CD14-positive monocyte (primary cell): ENCODE measurements at regions not wholly inside any gene's neighbourhood (a gene's known extent, or its start where the extent isn't known, plus 50 kb on each side); places are given as distances from the start of the nearest gene placed in this dataset.

ENCODE experiments used
- DNase-seq, 3 donors: peaks; one replicate each; pipeline ENCODE4 v3.0.0-alpha.2; 2011 to 2022
- H2AFZ ChIP-seq: 2 replicates; pipeline ENCODE4 v1.6.0; 2012; ENCODE audit warnings: mild to moderate bottlenecking, low read depth, low read length, inconsistent platforms; ENCODE audit not compliant: insufficient read depth, poor library complexity, severe bottlenecking
- H3K27ac ChIP-seq, 2 donors: 1 replicate in 1 of 2; 2 replicates in 1 of 2; pipeline ENCODE4 v1.5.1; 2012 to 2013; ENCODE audit warnings: low read length in 2 of 2, control low read depth in 1 of 2, inconsistent platforms in 1 of 2, low read depth in 1 of 2, mild to moderate bottlenecking in 1 of 2
- H3K27me3 ChIP-seq, 2 donors: one replicate each; pipeline versions ENCODE4 v1.6.0 to v1.6.1; 2011 to 2013; ENCODE audit warnings: low read length in 2 of 2; ENCODE audit not compliant: control insufficient read depth in 2 of 2, insufficient read depth in 2 of 2
- H3K36me3 ChIP-seq, 2 donors: replicated peaks in 1 of 2; 1 replicate in 1 of 2; 2 replicates in 1 of 2; pipeline versions ENCODE4 v1.5.1 to v1.6.1; 2012 to 2013; ENCODE audit warnings: low read length in 2 of 2, control low read depth in 1 of 2, inconsistent platforms in 1 of 2, mild to moderate bottlenecking in 1 of 2; ENCODE audit not compliant: insufficient read depth in 2 of 2, control insufficient read depth in 1 of 2
- H3K4me1 ChIP-seq, 2 donors: 1 replicate in 1 of 2; 2 replicates in 1 of 2; pipeline versions ENCODE4 v1.5.1 to v1.6.1; 2012 to 2013; ENCODE audit warnings: low read length in 2 of 2, control low read depth in 1 of 2, inconsistent platforms in 1 of 2, mild to moderate bottlenecking in 1 of 2, moderate library complexity in 1 of 2; ENCODE audit not compliant: insufficient read depth in 2 of 2, control insufficient read depth in 1 of 2
- H3K4me2 ChIP-seq: replicated peaks from 2 replicates; pipeline ENCODE3; 2012; ENCODE audit warnings: low read length, moderate library complexity, mild to moderate bottlenecking; ENCODE audit not compliant: poor library complexity, severe bottlenecking; ENCODE audit errors: extremely low read depth
- H3K4me3 ChIP-seq, 3 experiments: fragments of 200-600 bp in 1 of 3; sonication (generic) in 1 of 3; replicated peaks in 1 of 3; 1 replicate in 2 of 3; 2 replicates in 1 of 3; pipeline ENCODE4 v1.5.1; 2011 to 2013; ENCODE audit warnings: low read length in 3 of 3, mild to moderate bottlenecking in 3 of 3, control low read depth in 2 of 3, low read depth in 2 of 3, inconsistent platforms in 1 of 3, moderate library complexity in 1 of 3
- H3K79me2 ChIP-seq: 2 replicates; pipeline ENCODE4 v1.6.0; 2012; ENCODE audit warnings: mild to moderate bottlenecking, control low read depth, inconsistent platforms, low read length, moderate library complexity; ENCODE audit not compliant: insufficient read depth
- H3K9ac ChIP-seq: 2 replicates; pipeline ENCODE4 v1.6.0; 2017; ENCODE audit warnings: low read length, mild to moderate bottlenecking; ENCODE audit not compliant: insufficient read depth, poor library complexity, severe bottlenecking
- H3K9me3 ChIP-seq, 2 donors: replicated peaks in 1 of 2; 1 replicate in 1 of 2; 2 replicates in 1 of 2; pipeline versions ENCODE4 v1.5.1 to v1.6.1; 2012 to 2013; ENCODE audit warnings: low read length in 2 of 2, control low read depth in 1 of 2; ENCODE audit not compliant: control insufficient read depth in 1 of 2, insufficient read depth in 1 of 2
- H4K20me1 ChIP-seq: 2 replicates; pipeline ENCODE4 v1.6.0; 2012; ENCODE audit warnings: mild to moderate bottlenecking, low read length, control low read depth, moderate library complexity; ENCODE audit not compliant: insufficient read depth
- H3K27ac Mint-ChIP-seq, 7 donors: one replicate each; pipeline ENCODE4 v1.8.0; 2020; ENCODE audit warnings: mild to moderate bottlenecking in 7 of 7, mixed read lengths in 7 of 7, moderate library complexity in 6 of 7, inconsistent platforms in 2 of 7
- H3K27me3 Mint-ChIP-seq, 3 donors: one replicate each; pipeline ENCODE4 v1.8.0; 2021 to 2022; ENCODE audit warnings: low read depth in 3 of 3, mild to moderate bottlenecking in 3 of 3, mixed read lengths in 3 of 3, moderate library complexity in 3 of 3, inconsistent platforms in 1 of 3
- H3K36me3 Mint-ChIP-seq, 2 donors: one replicate each; pipeline ENCODE4 v1.8.0; 2020; ENCODE audit warnings: mixed read lengths in 2 of 2, inconsistent platforms in 1 of 2, mild to moderate bottlenecking in 1 of 2
- H3K4me1 Mint-ChIP-seq: one replicate; pipeline ENCODE4 v1.8.0; 2020; ENCODE audit warnings: mild to moderate bottlenecking, mixed read lengths
- H3K4me3 Mint-ChIP-seq, 2 donors: one replicate each; pipeline ENCODE4 v1.8.0; 2020; ENCODE audit warnings: mild to moderate bottlenecking in 2 of 2, mixed read lengths in 2 of 2, moderate library complexity in 1 of 2
- H3K9me3 Mint-ChIP-seq, 7 donors: one replicate each; pipeline ENCODE4 v1.8.0; 2020 to 2022; ENCODE audit warnings: mixed read lengths in 7 of 7, mild to moderate bottlenecking in 6 of 7, moderate library complexity in 6 of 7, inconsistent platforms in 2 of 7
- WGBS: methylation state at CpG from one replicate; pipeline ENCODE4 v1.1.5; 2013; ENCODE audit warnings: missing lambda C conversion rate; ENCODE audit not compliant: insufficient coverage; 5-methylcytosine and 5-hydroxymethylcytosine counted together
- intact Hi-C, 2 donors: fragments of 100-400 bp; cut with micrococcal nuclease; formaldehyde crosslinking; loops; one replicate each; pipeline versions ENCODE4 v1.15.0 to v1.15.1; 2023
- TF ChIP-seq, protein P1 (sequence below): fragments of 200-600 bp; IDR thresholded peaks from one replicate; pipeline ENCODE4 v1.8.0; 2022; ENCODE audit warnings: antibody characterized with exemption, mild to moderate bottlenecking

DNA sequence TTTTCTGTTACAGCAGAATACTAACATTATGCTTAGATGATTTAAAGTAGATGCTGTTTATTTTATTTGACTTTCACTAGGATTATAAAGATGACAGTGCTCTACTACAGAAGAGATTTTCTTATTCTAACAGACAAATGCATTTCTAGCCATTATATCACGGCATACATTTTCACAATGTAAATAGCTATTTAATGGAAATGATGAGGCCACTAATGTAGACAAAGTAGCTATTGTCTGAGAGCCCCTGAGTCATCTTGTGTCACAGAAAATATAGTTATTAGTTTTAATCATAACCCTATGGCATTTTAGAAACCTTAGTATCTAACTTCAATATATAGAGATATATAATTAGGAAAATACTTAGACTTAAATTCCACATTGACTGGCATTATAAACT is 158.0 kb upstream of the AHR start:
- H3K4me3 Mint-ChIP-seq, result no peak overlapping the region
- TF ChIP-seq, protein P1, sequence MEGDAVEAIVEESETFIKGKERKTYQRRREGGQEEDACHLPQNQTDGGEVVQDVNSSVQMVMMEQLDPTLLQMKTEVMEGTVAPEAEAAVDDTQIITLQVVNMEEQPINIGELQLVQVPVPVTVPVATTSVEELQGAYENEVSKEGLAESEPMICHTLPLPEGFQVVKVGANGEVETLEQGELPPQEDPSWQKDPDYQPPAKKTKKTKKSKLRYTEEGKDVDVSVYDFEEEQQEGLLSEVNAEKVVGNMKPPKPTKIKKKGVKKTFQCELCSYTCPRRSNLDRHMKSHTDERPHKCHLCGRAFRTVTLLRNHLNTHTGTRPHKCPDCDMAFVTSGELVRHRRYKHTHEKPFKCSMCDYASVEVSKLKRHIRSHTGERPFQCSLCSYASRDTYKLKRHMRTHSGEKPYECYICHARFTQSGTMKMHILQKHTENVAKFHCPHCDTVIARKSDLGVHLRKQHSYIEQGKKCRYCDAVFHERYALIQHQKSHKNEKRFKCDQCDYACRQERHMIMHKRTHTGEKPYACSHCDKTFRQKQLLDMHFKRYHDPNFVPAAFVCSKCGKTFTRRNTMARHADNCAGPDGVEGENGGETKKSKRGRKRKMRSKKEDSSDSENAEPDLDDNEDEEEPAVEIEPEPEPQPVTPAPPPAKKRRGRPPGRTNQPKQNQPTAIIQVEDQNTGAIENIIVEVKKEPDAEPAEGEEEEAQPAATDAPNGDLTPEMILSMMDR, result no peak
- no peaks in the 10 kb centered on the region for H3K9me3 Mint-ChIP-seq
- Histone ChIP-seq H3K27me3 (no peaks in the 10 kb centered on the region), H3K4me2 (no peak overlapping the region), H3K9ac (no peak overlapping the region), H3K27ac (no peak overlapping the region), H3K4me1 (peaks cover 22 to 29% of the 10 kb centered on the region in 2 donors), H3K9me3 (no peaks in the 10 kb centered on the region), H2AFZ (no peak overlapping the region), H3K36me3 (no peaks in the 10 kb centered on the region), H3K4me3 (no peak overlapping the region), H3K79me2 (no peaks in the 10 kb centered on the region), H4K20me1 (no peaks in the 10 kb centered on the region)
- no peak for DNase-seq
- no CpG with 5 or more reads among the region's 1 CpG for WGBS
- peaks cover 0 to 3% (median 0%) of the 10 kb centered on the region in 3 donors for H3K27me3 Mint-ChIP-seq
- intact Hi-C loops, result loop anchor here in 1 of 2 donors (10.0 kb wide), 1 partner anchor 76 kb away; no protein-coding TSS in a partner anchor
- peaks cover 0 to 2% of the 10 kb centered on the region in 2 donors for H3K36me3 Mint-ChIP-seq
- H3K4me1 Mint-ChIP-seq, result peaks cover 26% of the 10 kb centered on the region
- H3K27ac Mint-ChIP-seq, result no peak overlapping the region

DNA sequence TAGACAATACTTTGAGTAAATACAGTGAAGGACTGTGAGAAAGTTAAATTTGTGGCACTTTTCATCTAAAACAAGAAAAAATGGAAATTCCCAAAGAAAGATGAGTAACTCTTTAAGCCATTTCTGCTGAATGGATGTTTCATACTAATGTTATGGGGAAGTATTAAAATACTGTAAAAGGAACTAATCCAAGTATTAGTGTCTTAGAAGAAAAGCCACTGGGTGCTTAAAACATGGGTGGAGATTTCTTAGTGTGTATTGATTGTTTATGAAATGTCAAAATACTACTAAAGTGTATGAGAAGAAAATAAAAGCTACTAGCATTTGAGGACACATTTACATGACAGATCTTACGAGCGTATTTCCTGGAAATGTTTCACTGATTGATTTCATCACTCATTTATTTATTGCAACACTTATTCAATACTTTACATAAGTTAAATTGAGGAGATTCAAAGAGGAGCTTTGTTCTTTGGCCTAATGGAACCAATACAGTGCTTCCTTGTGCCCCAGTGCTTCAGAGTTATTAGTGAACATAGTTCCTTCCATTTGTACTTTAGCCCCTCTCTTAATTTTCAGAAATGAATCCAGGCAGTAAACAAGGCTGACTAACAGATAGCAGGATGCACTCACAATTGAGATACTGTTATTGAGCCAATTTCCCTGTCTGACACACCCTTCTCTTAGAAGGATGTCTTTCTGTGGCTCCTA is 155.5 kb upstream of the AHR start:
- Mint-ChIP-seq H3K36me3 (peaks cover 0 to 2% of the 10 kb centered on the region in 2 donors), H3K9me3 (no peaks in the 10 kb centered on the region), H3K27ac (peak overlapping the region; percentile 84 to 96 (median 88)), H3K4me1 (peaks cover 26% of the 10 kb centered on the region), H3K27me3 (peaks cover 0 to 2% (median 0%) of the 10 kb centered on the region in 3 donors), H3K4me3 (peak overlapping the region in 1 of 2 donors; percentile 46)
- peak overlapping the region; percentile 41 for H3K4me2 ChIP-seq
- peak; percentile 47 to 86 (median 82) for DNase-seq
- H3K4me1 ChIP-seq, result peaks cover 22 to 29% of the 10 kb centered on the region in 2 donors
- WGBS, result no CpG with 5 or more reads among the region's 2 CpGs
- TF ChIP-seq, protein P1, result no peak
- intact Hi-C loops, result loop anchor here in 1 of 2 donors (10.0 kb wide), 1 partner anchor 78 kb away; no protein-coding TSS in a partner anchor
- no peaks in the 10 kb centered on the region for H3K9me3 ChIP-seq
- no peaks in the 10 kb centered on the region for H3K36me3 ChIP-seq
- peak overlapping the region in 1 of 3 experiments; percentile 39 for H3K4me3 ChIP-seq
- H3K27ac ChIP-seq, result peak overlapping the region in 1 of 2 donors; percentile 88
- H3K9ac ChIP-seq, result no peak overlapping the region
- no peak overlapping the region for H2AFZ ChIP-seq
- H3K27me3 ChIP-seq, result no peaks in the 10 kb centered on the region
- no peaks in the 10 kb centered on the region for H4K20me1 ChIP-seq
- no peaks in the 10 kb centered on the region for H3K79me2 ChIP-seq
